B cell (primary cell): ENCODE measurements at regions not wholly inside any gene's neighbourhood (a gene's known extent, or its start where the extent isn't known, plus 50 kb on each side); places are given as distances from the start of the nearest gene placed in this dataset.

Experiments
- ATAC-seq: fragments of 200-7000 bp; cut with Tn5 transposase; one replicate; pipeline ENCODE4 v1.10.0; 2021; ENCODE audit warnings: low read depth, mild to moderate bottlenecking, moderate number of reproducible peaks, moderate library complexity
- CTCF ChIA-PET: fragments of 350-600 bp; sonication (Branson Sonifier 250); formaldehyde crosslinking; loops from one replicate; lab custom pipeline; 2021; ENCODE audit warnings: antibody characterized with exemption, inconsistent platforms; lab: Charles Lee
- POLR2A ChIA-PET: fragments of 350-600 bp; sonication (Branson Sonifier 250); formaldehyde crosslinking; loops from one replicate; lab custom pipeline; 2021; ENCODE audit warnings: antibody characterized with exemption; lab: Charles Lee
- DNase-seq: peaks from one replicate; pipeline ENCODE4 v3.0.0; 2013
- H2AFZ ChIP-seq: 2 replicates; pipeline ENCODE4 v1.6.1; 2012; ENCODE audit warnings: mild to moderate bottlenecking, low read depth, low read length; ENCODE audit not compliant: insufficient read depth, poor library complexity, severe bottlenecking
- H3K27ac ChIP-seq, 2 donors: 1 replicate in 1 of 2; 2 replicates in 1 of 2; pipeline ENCODE4 v1.5.1; 2012 to 2013; ENCODE audit warnings: low read length in 2 of 2, mild to moderate bottlenecking in 2 of 2, moderate library complexity in 1 of 2
- H3K27me3 ChIP-seq, 4 experiments: fragments of 200-600 bp in 1 of 4; sonication (generic) in 1 of 4; replicated peaks in 1 of 4; 1 replicate in 2 of 4; 2 replicates in 2 of 4; pipeline versions ENCODE4 v1.6.1 to v1.7.0; 2013 to 2016; ENCODE audit warnings: low read length in 3 of 4, mild to moderate bottlenecking in 2 of 4, mixed read lengths in 1 of 4, moderate library complexity in 1 of 4; ENCODE audit not compliant: insufficient read depth in 4 of 4, control insufficient read depth in 3 of 4; ENCODE audit errors: control extremely low read depth in 1 of 4
- H3K36me3 ChIP-seq, 2 experiments: replicated peaks in 1 of 2; 1 replicate in 1 of 2; 2 replicates in 1 of 2; pipeline versions ENCODE4 v1.6.1 to v1.7.1; 2013; ENCODE audit warnings: low read length in 1 of 2; ENCODE audit not compliant: insufficient read depth in 2 of 2, control insufficient read depth in 1 of 2; ENCODE audit errors: control extremely low read depth in 1 of 2, extremely low read depth in 1 of 2
- H3K4me1 ChIP-seq, 2 donors: fragments of 200-600 bp in 1 of 2; sonication (generic) in 1 of 2; 1 replicate in 1 of 2; 2 replicates in 1 of 2; pipeline versions ENCODE4 v1.5.1 to v1.6.1; 2013 to 2017; ENCODE audit warnings: low read length in 2 of 2; ENCODE audit not compliant: control insufficient read depth in 2 of 2, insufficient read depth in 2 of 2
- H3K4me2 ChIP-seq: replicated peaks from 2 replicates; pipeline ENCODE3; 2012; ENCODE audit warnings: mild to moderate bottlenecking, low read depth, low read length; ENCODE audit not compliant: poor library complexity, severe bottlenecking
- H3K4me3 ChIP-seq, 5 experiments: fragments of 200-600 bp in 1 of 5; sonication (generic) in 1 of 5; 1 replicate in 3 of 5; 2 replicates in 2 of 5; pipeline versions ENCODE4 v1.5.1 to v1.7.0; 2011 to 2016; ENCODE audit warnings: low read length in 4 of 5, mild to moderate bottlenecking in 4 of 5, low read depth in 2 of 5, control low read depth in 1 of 5, moderate library complexity in 1 of 5; ENCODE audit not compliant: insufficient read depth in 1 of 5; ENCODE audit errors: control extremely low read depth in 1 of 5, extremely low read depth in 1 of 5
- H3K79me2 ChIP-seq: fragments of 200-600 bp; sonication (generic); one replicate; pipeline ENCODE4 v1.6.0; 2016; ENCODE audit warnings: low read length; ENCODE audit not compliant: control insufficient read depth, insufficient read depth
- H3K9ac ChIP-seq: fragments of 200-600 bp; sonication (generic); 2 replicates; pipeline ENCODE4 v1.6.1; 2017; ENCODE audit warnings: mild to moderate bottlenecking, low read length, moderate library complexity
- H3K9me3 ChIP-seq, 3 donors: one replicate each; pipeline versions ENCODE4 v1.6.1 to v1.7.1; 2013; ENCODE audit warnings: low read length in 2 of 3; ENCODE audit not compliant: control insufficient read depth in 2 of 3, insufficient read depth in 1 of 3; ENCODE audit errors: control extremely low read depth in 1 of 3
- H4K20me1 ChIP-seq: 2 replicates; pipeline ENCODE4 v1.6.0; 2012; ENCODE audit warnings: mild to moderate bottlenecking, low read length; ENCODE audit not compliant: insufficient read depth, control insufficient read depth, poor library complexity, severe bottlenecking
- H3K27ac Mint-ChIP-seq: one replicate; pipeline ENCODE4 v1.8.0; 2021; ENCODE audit warnings: mixed read lengths
- H3K27me3 Mint-ChIP-seq: one replicate; pipeline ENCODE4 v1.8.0; 2021; ENCODE audit warnings: mixed read lengths
- H3K4me1 Mint-ChIP-seq: one replicate; pipeline ENCODE4 v1.8.0; 2021; ENCODE audit warnings: mixed read lengths
- H3K4me3 Mint-ChIP-seq: one replicate; pipeline ENCODE4 v1.8.0; 2021; ENCODE audit warnings: mixed read lengths
- H3K9me3 Mint-ChIP-seq: one replicate; pipeline ENCODE4 v1.8.0; 2022; ENCODE audit warnings: mixed read lengths; ENCODE audit not compliant: insufficient read depth
- CTCF ChIP-seq: fragments of 200-600 bp; IDR thresholded peaks from one replicate; pipeline ENCODE4 v1.8.0; 2022; ENCODE audit warnings: antibody characterized with exemption, mild to moderate bottlenecking
- EZH2 ChIP-seq: IDR thresholded peaks from 2 replicates; pipeline ENCODE4 v1.6.1; 2012; ENCODE audit warnings: borderline replicate concordance, low read depth, mild to moderate bottlenecking, moderate library complexity, low read length; ENCODE audit not compliant: insufficient read depth, poor library complexity, severe bottlenecking
- WGBS: methylation state at CpG from one replicate; pipeline ENCODE4 v1.1.5; 2013; ENCODE audit warnings: missing lambda C conversion rate; ENCODE audit not compliant: insufficient coverage; 5-methylcytosine and 5-hydroxymethylcytosine counted together
- intact Hi-C: fragments of 100-400 bp; cut with micrococcal nuclease; formaldehyde crosslinking; loops from one replicate; pipeline ENCODE4 v1.10.0; 2022

GRCh38 chr6:8995156-8995555 is 559.8 kb upstream of the SLC35B3 start:
- Histone ChIP-seq H4K20me1 (no peaks in the 10 kb centered on the region), H3K4me2 (no peak overlapping the region), H3K4me1 (no peaks in the 10 kb centered on the region), H3K9ac (no peak overlapping the region), H3K9me3 (no peaks in the 10 kb centered on the region), H3K27me3 (no peaks in the 10 kb centered on the region), H3K79me2 (no peaks in the 10 kb centered on the region), H2AFZ (no peak overlapping the region), H3K4me3 (no peak overlapping the region), H3K36me3 (no peaks in the 10 kb centered on the region), H3K27ac (no peak overlapping the region)
- TF ChIP-seq EZH2: no peak
- no peak for TF ChIP-seq CTCF
- ChIA-PET POLR2A (no interaction called here), CTCF (no interaction called here)
- WGBS: no CpG with 5 or more reads among the region's 1 CpG
- Mint-ChIP-seq H3K4me3 (no peak overlapping the region), H3K27me3 (no peaks in the 10 kb centered on the region), H3K27ac (no peak overlapping the region), H3K9me3 (no peaks in the 10 kb centered on the region), H3K4me1 (no peaks in the 10 kb centered on the region)
- intact Hi-C loops: no loop called here
- no peak for DNase-seq
- no peak for ATAC-seq

DNA sequence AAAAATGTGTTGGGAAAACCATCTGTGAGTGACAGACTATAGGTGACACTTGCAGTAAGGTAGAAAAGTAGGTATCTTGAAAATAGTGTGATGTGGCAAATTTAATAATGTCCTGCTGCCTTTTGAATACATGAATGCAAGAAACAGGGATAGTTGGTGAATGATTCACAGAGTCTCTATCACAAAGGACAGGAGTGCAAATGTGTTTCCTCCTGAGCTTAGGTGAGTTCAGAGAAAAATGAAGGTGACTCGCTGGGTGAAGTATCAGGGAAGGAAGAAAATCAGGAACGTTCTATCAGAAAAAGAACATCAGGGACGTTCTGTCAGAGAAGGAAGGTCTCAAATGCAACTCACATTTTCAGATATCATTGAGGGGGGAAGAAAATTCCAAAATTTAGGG is 557.8 kb upstream of the SLC35B3 start:
- CTCF ChIA-PET: interaction anchor here (0.8 kb wide), 1 partner anchor 10 kb away, joined by 3 read pairs; no protein-coding TSS in a partner anchor
- intact Hi-C loops: no loop called here

More for the DNA sequence above, 557.8 kb upstream of the SLC35B3 start:
- no peaks in the 10 kb centered on the region for H3K27me3 Mint-ChIP-seq
- Histone ChIP-seq H3K4me2 (no peak overlapping the region), H3K27ac (no peak overlapping the region), H3K79me2 (no peaks in the 10 kb centered on the region), H3K4me3 (no peak overlapping the region), H2AFZ (no peak overlapping the region), H3K4me1 (no peaks in the 10 kb centered on the region), H3K9ac (no peak overlapping the region), H3K27me3 (no peaks in the 10 kb centered on the region), H3K36me3 (no peaks in the 10 kb centered on the region), H3K9me3 (no peaks in the 10 kb centered on the region), H4K20me1 (no peaks in the 10 kb centered on the region)
- DNase-seq (no peak), ATAC-seq (no peak)
- WGBS: 100% methylated on average over 2 of the region's 3 CpGs
- no peak overlapping the region for H3K27ac Mint-ChIP-seq
- H3K9me3 Mint-ChIP-seq: no peaks in the 10 kb centered on the region
- POLR2A ChIA-PET: no interaction called here
- no peaks in the 10 kb centered on the region for H3K4me1 Mint-ChIP-seq
- TF ChIP-seq CTCF: no peak
- no peak for TF ChIP-seq EZH2
- no peak overlapping the region for H3K4me3 Mint-ChIP-seq
